HG02885 (cell line): ENCODE measurements at regions not wholly inside any gene's neighbourhood (a gene's known extent, or its start where the extent isn't known, plus 50 kb on each side); places are given as distances from the start of the nearest gene placed in this dataset.
"Not testable (repeated sequence)": the region's sequence is repeated elsewhere in the genome, so short reads cannot be mapped to it uniquely, and the experiment has no call there.

Experiments used
- ATAC-seq: cut with Tn5 transposase; IDR thresholded peaks from one replicate; pipeline ENCODE4 v1.9.1; 2021; ENCODE audit warnings: mild to moderate bottlenecking; ENCODE audit not compliant: unreplicated experiment, poor library complexity

DNA sequence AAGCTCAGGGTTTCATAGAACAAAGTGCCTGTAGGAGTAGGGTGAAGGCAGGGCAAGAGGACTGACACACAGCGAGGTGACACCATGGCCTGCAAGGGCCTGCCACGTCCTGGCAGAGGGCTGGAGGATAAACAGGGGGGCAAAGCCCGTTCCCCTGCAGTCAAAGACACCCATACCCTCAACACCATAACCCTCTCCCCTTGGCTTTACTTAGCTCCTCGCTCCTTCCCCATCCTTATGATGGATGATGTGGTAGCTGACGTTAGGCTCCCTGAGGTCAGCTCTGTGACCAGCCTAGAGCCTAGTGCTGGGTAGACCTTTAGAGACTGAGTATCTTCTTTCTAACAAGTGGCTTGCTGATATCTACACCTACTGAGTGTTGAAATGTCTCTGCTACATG, 683.3 kb upstream of the HS6ST1 start:
- no peak for ATAC-seq

DNA sequence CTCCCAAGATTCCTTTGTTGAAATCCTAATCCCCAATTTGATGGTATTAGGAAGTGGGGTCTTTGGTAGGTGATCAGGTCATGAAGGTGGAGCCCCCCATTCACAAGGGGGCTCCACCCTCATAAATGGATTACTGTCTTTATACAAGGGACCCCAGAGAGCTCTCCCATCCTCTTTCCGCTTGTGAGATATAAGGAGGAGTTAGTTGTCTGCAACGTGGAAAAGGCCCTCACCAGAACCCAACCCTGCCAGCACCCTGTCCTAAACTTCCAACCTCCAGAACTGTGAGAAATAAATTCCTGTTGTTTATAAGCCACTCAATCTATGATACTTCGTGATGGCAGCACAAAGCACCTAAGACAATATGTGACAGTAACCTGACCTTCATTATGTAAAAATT, 684.1 kb upstream of the HS6ST1 start:
- ATAC-seq: no peak

DNA sequence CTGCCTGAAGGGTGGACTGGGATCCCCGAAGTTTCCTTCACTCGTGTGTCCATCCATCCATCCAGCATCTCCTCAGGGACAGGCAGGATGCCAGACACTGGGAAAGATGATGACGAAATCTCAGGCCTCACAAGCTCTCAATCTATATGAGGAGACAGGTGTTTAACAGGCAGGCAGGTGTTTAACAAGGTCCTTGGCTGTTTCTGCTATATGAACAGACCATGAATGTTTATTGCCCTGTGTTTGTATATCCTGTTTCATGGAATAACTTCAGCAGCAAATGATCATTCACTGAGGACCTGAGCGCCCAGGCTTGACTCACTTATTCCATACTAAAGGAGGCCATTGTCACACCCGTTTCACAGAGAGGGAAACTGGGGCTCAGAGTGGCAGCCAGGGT, 685.8 kb upstream of the HS6ST1 start:
- ATAC-seq: no peak

DNA sequence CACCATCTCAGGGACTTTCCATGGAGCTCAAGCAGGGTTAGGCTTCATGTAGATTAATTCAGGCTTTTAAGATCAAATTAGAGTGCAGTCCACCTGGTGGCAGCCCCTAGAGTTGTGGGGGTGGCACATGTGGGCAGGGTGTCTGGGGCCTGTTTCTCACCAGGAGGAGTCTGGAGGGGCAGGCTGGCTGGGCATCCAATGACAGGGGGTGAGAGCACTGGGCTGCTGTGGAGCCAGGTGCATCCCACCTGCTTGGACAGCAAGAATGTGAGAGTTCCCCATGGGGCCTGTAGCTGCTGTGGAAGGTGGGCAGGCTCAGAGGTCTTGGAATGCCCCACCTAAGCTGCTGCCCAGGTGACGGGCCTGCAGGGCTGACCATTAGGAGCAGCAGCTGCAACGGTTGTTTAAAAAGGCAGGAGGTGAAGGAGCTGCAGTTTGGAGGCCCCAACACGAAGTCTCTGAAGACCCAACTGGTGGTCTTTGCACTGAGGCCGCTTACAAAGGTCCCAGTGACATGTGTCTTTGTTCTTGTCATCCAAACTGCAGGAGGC, 686.3 kb upstream of the HS6ST1 start:
- no peak for ATAC-seq

DNA sequence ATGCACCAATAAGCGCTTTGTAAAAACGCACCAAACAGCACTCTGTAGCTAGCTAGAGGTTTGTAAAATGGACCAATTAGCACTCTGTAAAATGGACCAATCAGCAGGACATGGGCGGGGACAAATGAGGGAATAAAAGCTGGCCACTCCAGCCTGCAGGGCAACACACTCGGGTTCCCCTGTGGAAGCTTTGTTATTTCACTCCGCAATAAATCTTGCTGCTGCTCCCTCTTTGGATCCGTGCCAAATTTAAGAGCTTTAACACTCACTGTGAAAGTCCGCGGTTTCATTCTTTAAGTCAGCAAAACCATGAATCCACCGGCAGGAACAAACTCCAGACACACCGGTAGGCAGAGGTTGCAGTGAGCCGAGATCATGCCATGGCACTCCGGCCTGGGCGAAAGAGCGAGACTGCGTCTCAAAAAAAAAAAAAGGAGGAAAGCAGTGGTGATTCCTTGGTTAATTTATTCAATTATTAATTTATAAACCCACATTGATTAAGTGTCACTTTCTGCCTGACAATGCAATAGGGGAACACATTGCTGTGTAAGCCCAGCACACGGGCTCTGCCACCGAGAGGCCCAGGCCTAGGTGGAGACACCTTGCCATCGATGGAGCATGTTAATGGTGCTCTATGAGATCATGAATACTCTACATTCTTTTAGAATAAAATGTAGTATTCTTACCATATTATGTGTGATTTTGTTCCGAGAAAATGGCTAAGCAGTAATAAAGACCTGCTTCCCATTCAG, 687.6 kb upstream of the HS6ST1 start:
- ATAC-seq: no peak

DNA sequence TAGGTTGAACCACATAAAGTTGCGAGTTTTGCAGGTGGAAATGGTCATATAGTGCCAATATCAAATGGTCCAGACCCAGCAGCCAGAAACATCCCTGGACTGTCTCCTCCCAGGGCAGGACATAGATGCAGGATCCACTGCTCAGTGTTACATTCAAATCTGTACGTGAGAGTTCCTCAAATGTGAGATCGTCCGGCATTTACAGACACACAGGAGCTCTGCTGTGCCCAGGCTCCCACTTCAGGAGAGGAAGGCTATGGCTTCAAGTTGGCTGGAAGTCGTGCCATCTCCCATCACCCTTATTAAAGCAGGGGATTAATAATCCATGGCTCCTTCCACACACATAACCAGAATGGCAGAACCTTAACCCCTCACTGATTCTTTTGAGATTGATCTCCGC, 688.2 kb upstream of the HS6ST1 start:
- no peak for ATAC-seq

DNA sequence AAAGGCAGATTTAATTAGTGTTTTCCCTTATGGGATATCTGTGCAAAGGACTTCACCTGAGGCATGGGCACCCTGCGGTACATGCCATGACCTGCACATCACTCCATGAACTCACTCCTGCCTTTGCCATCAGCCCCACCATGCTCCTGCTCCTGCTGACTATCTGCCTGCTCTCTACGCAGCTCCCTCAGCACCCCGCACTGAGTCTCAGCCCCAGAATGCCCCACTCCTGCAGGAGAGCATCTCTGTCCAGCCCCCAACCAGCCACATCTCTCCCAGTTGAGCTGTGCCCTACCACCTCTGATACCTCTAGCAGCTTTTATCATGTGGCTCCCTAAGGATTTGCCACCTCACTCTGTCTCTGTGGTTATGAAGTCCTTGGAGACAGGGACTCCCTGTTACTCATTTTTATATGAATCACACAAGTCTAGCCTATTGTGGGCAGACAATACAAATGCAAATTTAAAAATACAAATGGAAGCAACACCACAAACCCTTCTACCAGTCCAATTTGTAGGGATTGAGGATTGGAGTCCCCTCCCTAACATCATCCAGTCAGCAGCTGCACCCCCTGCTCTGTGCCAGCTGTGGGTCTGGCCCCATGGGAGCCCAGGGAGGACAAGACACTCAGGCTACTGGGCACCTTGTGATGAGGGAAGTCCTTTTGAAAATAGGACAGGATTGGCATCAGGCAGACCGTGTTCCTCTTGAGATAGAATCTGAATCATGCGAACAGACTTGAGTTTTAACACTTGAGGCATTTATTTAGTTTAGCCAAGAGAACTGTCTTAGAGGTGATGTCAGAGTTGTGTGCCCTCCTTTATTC, 689.6 kb upstream of the HS6ST1 start:
- no peak for ATAC-seq

DNA sequence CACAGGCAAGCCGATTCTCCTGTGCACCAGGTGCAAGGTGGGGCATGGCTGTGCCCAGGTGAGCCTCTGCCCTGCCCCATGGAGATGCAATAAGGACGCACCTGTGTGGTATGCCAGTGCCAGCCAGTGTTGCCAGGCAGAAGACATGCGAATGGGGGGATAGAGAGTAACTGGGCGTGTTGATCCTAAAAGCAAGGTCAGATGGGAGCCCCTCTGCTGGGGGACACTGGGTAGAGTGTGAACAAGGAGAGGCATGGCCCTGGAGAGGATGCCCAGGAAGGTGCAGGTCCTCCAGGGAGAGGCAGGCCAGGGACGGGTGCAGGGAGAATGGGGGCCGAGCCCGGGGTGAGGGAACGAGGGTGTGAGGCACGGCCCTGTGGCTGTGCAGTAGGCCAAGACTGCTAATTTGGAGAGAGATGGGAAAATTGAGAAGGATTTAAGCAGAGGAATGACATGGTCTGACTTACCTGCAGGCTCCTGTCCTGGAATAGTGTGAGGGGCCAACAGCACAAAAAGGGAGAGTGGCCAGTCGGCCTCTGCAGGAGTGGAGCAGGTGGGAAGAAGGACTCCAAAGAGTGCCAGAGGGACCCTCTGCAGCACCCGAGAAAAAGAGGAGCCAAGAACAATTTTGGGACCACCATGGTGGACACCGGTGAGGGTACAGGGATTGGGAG, 690.4 kb upstream of the HS6ST1 start:
- ATAC-seq: no peak

DNA sequence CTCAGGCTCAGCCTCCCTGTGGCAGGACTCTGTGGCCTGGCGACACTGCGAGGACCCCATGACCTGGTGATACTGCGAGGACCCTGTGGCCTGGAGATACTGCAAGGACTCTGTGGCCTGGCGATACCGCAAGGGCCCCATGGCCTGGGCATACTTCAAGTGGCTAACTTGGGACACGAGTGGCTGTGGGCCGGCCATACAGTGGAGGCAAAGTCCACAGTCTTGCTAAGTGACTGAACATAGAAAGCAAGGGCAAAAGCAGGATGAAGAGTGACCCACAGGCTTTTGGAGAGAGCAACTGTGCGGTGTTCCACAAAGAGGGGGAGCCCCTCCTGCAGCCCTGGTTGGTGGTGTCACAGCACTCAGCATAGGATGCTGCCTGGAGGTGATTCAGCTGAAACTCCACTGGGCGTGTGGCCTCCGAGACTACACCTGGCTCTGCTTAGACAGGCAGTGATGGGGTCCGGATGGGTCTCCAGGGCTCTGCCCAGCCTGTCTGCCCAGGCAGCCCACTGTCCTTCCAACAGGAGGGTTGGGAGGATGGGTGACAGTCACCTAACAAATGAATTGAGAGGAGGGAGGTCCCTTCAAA, 691.0 kb upstream of the HS6ST1 start:
- ATAC-seq: no peak

DNA sequence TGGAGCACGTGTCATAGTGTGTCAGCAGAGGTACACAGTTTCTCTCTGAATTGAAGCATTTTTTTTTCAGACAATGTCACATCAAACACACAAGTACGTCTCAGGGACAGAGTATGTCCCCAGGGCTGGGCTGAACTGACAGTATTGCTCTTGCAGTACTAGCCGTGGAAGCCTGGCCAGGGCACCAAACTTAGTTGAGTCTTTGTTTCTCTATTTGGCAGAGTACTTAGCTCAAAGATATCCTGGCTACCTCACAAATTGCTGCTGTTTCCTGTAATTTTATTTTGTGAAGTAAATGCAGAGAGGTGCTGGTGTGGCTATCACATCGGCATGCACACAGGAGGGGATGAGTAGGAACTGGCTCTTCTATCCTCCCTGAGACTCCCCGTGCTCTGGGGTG, 691.6 kb upstream of the HS6ST1 start:
- ATAC-seq: no peak

DNA sequence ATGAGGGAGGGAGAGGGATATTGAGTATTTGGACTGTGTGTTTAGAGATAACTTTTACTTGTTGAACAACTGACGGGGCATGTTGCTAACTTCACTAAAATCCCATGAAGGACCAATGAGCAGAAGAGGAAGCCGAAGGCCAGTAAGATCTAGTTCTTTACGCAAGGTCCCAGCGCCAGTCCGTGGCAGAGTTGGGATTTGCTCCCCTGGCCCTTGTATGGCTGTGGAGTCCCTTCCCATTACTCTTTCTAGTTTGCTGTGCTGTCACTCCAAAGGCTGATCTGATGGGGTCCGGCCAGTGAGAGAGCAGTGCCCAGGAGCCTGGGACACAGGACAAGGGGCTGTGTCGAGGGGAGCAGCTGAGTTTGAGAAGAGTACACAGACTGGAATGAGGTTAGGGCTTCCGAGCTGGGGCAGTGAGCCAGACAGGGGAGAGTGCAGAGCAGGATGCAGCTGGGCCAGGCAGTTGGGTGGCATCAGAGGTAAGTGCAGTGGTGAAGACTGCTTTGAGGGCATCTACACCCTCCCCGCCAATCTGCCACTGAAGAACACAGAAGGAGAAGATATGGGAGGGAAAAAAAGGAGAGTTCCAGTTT, 692.9 kb upstream of the HS6ST1 start:
- ATAC-seq: no peak

DNA sequence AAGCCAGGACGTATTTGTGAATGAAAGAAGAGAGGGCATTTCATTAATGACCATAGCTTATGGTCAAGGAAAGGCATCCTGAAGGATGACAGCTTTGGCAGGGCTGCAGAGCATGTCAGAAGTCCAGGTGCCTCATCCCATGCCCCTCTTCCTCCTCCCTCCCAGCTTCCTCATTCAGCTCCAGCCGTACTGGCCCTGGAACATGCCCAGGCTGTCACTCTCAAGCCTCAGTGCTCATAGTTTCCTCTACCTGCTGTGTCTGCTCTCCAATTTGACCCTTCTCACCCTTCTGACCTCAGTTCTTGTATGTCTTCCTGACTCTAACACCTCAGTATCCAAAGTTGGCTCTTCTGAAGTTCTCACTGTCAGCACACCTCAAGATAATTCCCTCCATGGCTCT, 695.8 kb upstream of the HS6ST1 start:
- no peak for ATAC-seq

DNA sequence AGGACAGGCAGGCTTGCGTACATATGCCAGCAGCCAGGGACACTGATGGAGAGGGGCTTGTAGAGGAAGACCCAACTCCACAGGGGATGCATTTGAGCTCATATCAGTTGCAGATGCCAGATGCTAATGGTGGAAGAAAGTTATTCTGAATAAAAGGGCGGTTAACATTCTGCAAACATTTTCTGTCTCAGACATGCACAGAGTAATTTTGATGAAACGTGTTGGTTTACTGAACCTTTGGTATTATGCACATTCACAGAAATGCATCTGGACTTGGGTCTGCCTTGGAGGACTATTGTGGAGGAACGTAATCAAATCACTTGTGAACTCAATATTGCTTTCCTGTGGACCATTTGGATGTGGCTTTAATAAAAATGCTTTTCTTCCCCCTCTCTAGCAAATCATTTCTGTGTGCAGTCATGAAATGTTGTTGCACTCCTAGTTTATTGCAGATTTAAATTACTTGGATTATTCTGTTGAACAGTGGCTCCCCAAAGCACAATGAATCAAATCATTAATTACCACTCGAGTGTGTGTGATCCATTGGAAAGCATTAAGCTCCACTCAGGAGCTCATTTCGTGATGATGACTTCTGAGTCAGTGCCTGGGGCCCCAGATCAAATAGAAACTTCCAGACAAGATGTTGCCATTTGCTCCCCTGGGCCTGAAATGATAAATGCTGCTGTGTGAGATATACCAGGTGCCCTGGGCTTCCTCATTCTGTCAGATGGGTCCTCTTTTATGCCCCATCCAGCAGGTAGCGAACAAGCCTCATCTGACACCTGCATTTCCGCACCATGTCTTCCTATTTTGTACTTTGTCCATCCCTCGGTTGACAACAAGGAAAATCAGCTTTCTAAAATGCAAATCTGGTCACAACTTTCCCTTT, 697.0 kb upstream of the HS6ST1 start:
- ATAC-seq: no peak

DNA sequence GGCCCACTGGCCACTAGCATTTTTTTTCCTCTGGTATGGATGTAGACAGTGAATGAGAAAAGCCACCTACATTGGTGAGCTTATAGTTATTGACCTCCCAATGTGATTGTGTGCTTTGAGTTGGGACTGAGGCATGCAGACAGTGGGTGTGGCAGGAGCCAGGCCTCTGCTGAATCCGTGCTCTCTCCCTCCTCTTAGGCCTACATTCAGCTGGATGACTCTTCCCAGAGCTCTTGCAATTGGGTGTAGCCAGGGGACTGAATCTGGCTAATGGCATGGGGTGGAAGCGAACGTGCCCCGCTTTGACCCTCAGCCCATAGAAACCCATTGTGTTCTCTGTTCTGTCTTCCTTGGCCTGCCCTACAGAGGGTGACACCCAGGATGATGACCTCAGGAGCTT, 698.3 kb upstream of the HS6ST1 start:
- no peak for ATAC-seq

DNA sequence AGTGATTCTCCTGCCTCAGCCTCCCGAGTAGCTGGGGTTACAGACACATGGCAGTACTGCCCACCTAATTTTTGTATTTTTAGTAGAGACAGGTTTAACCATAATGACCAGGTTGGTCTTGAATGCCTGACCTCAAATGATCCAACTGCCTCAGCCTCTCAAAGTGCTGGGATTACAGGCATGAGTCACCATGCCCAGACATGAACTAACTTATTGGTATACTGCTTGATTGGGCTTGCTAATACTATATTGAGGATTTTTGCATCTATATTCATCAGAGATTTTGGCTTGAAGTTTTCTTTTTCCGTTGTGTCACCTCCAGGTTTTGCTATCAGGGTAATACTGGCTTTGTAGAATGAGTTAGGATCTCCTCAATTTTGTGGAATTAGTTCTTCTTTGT, 706.1 kb upstream of the HS6ST1 start:
- ATAC-seq: no peak

DNA sequence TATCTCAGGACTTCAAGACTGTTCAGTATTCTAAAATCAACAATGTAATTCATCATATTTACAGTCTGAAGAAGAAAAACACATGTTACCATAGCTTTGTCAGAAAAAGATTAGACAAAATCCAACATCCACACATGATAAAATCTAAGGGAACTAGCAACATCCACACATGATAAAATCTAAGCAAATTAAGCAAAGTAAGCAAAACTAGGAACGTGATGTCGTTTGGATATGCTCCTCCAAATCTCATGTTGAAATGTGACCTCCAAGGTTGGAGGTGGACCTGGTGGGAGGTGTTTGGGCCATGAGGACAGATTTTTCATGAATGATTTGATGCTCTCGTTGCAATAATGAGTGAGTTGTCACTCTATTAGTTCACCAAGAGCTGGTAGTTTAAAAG, 717.3 kb upstream of the HS6ST1 start:
- no peak for ATAC-seq

DNA sequence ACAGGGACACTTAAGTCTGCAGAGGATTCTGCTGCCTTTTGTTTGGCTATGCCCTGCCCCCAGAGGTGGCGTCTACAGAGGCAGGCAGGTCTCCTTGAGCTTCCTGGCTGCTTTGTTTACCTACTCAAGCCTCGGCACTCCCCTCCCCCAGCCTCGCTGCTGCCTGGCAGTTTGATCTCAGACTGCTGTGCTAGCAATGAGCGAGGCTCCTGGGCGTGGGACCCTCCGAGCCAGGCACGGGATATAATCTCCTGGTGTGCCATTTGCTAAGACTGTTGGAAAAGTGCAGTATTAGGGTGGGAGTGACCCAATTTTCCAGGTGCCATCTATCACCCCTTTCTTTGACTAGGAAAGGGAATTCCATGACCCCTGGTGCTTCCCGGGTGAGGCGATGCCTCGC, 725.0 kb upstream of the HS6ST1 start:
- ATAC-seq: not testable (repeated sequence)

DNA sequence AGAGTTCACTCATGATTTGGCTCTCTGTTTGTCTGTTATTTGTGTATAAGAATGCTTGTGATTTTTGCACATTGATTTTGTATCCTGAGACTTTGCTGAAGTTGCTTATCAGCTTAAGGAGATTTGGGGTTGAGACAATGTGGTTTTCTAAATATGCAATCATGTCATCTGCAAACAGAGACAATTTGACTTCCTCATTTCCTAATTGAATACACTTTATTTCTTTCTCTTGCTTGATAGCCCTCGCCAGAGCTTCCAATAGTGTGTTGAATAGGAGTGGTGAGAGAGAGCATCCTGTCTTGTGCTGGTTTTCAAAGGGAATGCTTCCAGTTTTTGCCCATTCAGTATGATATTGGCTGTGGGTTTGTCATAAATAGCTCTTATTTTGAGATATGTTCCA, 727.8 kb upstream of the HS6ST1 start:
- not testable (repeated sequence) for ATAC-seq

DNA sequence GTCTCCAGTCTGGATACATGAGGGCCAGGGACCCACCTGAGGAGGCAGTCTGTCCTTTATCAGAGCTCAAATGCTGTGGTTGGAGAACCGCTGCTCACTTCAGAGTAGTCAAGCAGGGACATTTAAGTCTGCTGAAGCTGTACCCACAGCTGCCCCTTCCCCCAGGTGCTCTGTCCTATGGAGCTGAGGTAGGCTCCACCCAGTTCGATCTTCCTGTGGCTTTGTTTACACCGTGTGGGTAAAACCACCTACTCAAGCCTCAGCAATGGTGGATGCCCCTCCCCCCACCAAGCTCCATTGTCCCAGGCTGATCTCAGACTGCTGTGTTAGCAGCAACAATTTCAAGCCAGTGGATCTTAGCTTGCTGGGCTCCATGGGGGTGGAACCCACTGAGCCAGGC, 731.4 kb upstream of the HS6ST1 start:
- no peak for ATAC-seq
